CD14-positive monocyte (primary cell): ENCODE measurements at regions not wholly inside any gene's neighbourhood (a gene's known extent, or its start where the extent isn't known, plus 50 kb on each side); places are given as distances from the start of the nearest gene placed in this dataset.

ENCODE experiments used
- DNase-seq, 3 donors: peaks; one replicate each; pipeline ENCODE4 v3.0.0-alpha.2; 2011 to 2022
- H2AFZ ChIP-seq: 2 replicates; pipeline ENCODE4 v1.6.0; 2012; ENCODE audit warnings: mild to moderate bottlenecking, low read depth, low read length, inconsistent platforms; ENCODE audit not compliant: insufficient read depth, poor library complexity, severe bottlenecking
- H3K27ac ChIP-seq, 2 donors: 1 replicate in 1 of 2; 2 replicates in 1 of 2; pipeline ENCODE4 v1.5.1; 2012 to 2013; ENCODE audit warnings: low read length in 2 of 2, control low read depth in 1 of 2, inconsistent platforms in 1 of 2, low read depth in 1 of 2, mild to moderate bottlenecking in 1 of 2
- H3K27me3 ChIP-seq, 2 donors: one replicate each; pipeline versions ENCODE4 v1.6.0 to v1.6.1; 2011 to 2013; ENCODE audit warnings: low read length in 2 of 2; ENCODE audit not compliant: control insufficient read depth in 2 of 2, insufficient read depth in 2 of 2
- H3K36me3 ChIP-seq, 2 donors: replicated peaks in 1 of 2; 1 replicate in 1 of 2; 2 replicates in 1 of 2; pipeline versions ENCODE4 v1.5.1 to v1.6.1; 2012 to 2013; ENCODE audit warnings: low read length in 2 of 2, control low read depth in 1 of 2, inconsistent platforms in 1 of 2, mild to moderate bottlenecking in 1 of 2; ENCODE audit not compliant: insufficient read depth in 2 of 2, control insufficient read depth in 1 of 2
- H3K4me1 ChIP-seq, 2 donors: 1 replicate in 1 of 2; 2 replicates in 1 of 2; pipeline versions ENCODE4 v1.5.1 to v1.6.1; 2012 to 2013; ENCODE audit warnings: low read length in 2 of 2, control low read depth in 1 of 2, inconsistent platforms in 1 of 2, mild to moderate bottlenecking in 1 of 2, moderate library complexity in 1 of 2; ENCODE audit not compliant: insufficient read depth in 2 of 2, control insufficient read depth in 1 of 2
- H3K4me2 ChIP-seq: replicated peaks from 2 replicates; pipeline ENCODE3; 2012; ENCODE audit warnings: low read length, moderate library complexity, mild to moderate bottlenecking; ENCODE audit not compliant: poor library complexity, severe bottlenecking; ENCODE audit errors: extremely low read depth
- H3K4me3 ChIP-seq, 3 experiments: fragments of 200-600 bp in 1 of 3; sonication (generic) in 1 of 3; replicated peaks in 1 of 3; 1 replicate in 2 of 3; 2 replicates in 1 of 3; pipeline ENCODE4 v1.5.1; 2011 to 2013; ENCODE audit warnings: low read length in 3 of 3, mild to moderate bottlenecking in 3 of 3, control low read depth in 2 of 3, low read depth in 2 of 3, inconsistent platforms in 1 of 3, moderate library complexity in 1 of 3
- H3K79me2 ChIP-seq: 2 replicates; pipeline ENCODE4 v1.6.0; 2012; ENCODE audit warnings: mild to moderate bottlenecking, control low read depth, inconsistent platforms, low read length, moderate library complexity; ENCODE audit not compliant: insufficient read depth
- H3K9ac ChIP-seq: 2 replicates; pipeline ENCODE4 v1.6.0; 2017; ENCODE audit warnings: low read length, mild to moderate bottlenecking; ENCODE audit not compliant: insufficient read depth, poor library complexity, severe bottlenecking
- H3K9me3 ChIP-seq, 2 donors: replicated peaks in 1 of 2; 1 replicate in 1 of 2; 2 replicates in 1 of 2; pipeline versions ENCODE4 v1.5.1 to v1.6.1; 2012 to 2013; ENCODE audit warnings: low read length in 2 of 2, control low read depth in 1 of 2; ENCODE audit not compliant: control insufficient read depth in 1 of 2, insufficient read depth in 1 of 2
- H4K20me1 ChIP-seq: 2 replicates; pipeline ENCODE4 v1.6.0; 2012; ENCODE audit warnings: mild to moderate bottlenecking, low read length, control low read depth, moderate library complexity; ENCODE audit not compliant: insufficient read depth
- H3K27ac Mint-ChIP-seq, 7 donors: one replicate each; pipeline ENCODE4 v1.8.0; 2020; ENCODE audit warnings: mild to moderate bottlenecking in 7 of 7, mixed read lengths in 7 of 7, moderate library complexity in 6 of 7, inconsistent platforms in 2 of 7
- H3K27me3 Mint-ChIP-seq, 3 donors: one replicate each; pipeline ENCODE4 v1.8.0; 2021 to 2022; ENCODE audit warnings: low read depth in 3 of 3, mild to moderate bottlenecking in 3 of 3, mixed read lengths in 3 of 3, moderate library complexity in 3 of 3, inconsistent platforms in 1 of 3
- H3K36me3 Mint-ChIP-seq, 2 donors: one replicate each; pipeline ENCODE4 v1.8.0; 2020; ENCODE audit warnings: mixed read lengths in 2 of 2, inconsistent platforms in 1 of 2, mild to moderate bottlenecking in 1 of 2
- H3K4me1 Mint-ChIP-seq: one replicate; pipeline ENCODE4 v1.8.0; 2020; ENCODE audit warnings: mild to moderate bottlenecking, mixed read lengths
- H3K4me3 Mint-ChIP-seq, 2 donors: one replicate each; pipeline ENCODE4 v1.8.0; 2020; ENCODE audit warnings: mild to moderate bottlenecking in 2 of 2, mixed read lengths in 2 of 2, moderate library complexity in 1 of 2
- H3K9me3 Mint-ChIP-seq, 7 donors: one replicate each; pipeline ENCODE4 v1.8.0; 2020 to 2022; ENCODE audit warnings: mixed read lengths in 7 of 7, mild to moderate bottlenecking in 6 of 7, moderate library complexity in 6 of 7, inconsistent platforms in 2 of 7
- WGBS: methylation state at CpG from one replicate; pipeline ENCODE4 v1.1.5; 2013; ENCODE audit warnings: missing lambda C conversion rate; ENCODE audit not compliant: insufficient coverage; 5-methylcytosine and 5-hydroxymethylcytosine counted together
- intact Hi-C, 2 donors: fragments of 100-400 bp; cut with micrococcal nuclease; formaldehyde crosslinking; loops; one replicate each; pipeline versions ENCODE4 v1.15.0 to v1.15.1; 2023
- TF ChIP-seq, protein P1 (sequence below): fragments of 200-600 bp; IDR thresholded peaks from one replicate; pipeline ENCODE4 v1.8.0; 2022; ENCODE audit warnings: antibody characterized with exemption, mild to moderate bottlenecking

DNA sequence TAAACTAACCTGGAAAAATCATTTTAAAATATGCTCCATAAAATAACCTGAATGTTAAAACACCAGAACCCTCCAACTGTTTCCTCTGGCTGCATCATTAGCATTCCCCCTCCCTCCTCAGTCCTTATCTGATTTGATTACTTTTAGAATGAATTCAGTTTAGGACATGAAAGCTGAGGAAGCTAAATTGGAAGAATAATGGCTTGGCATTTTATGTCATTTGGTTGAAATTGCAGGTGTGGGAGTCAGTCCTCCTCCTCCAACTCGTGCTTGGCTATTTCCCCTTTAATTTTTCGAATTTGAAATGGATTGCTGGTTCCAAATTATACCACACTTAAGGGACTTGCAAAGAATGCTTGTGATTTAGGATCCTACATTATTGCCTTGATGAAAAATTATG, 473.0 kb upstream of the STXBP6 start:
- Mint-ChIP-seq H3K4me3 (no peak overlapping the region), H3K27ac (no peak overlapping the region), H3K36me3 (no peaks in the 10 kb centered on the region), H3K4me1 (no peaks in the 10 kb centered on the region), H3K9me3 (peaks cover 0 to 5% (median 0%) of the 10 kb centered on the region in 7 donors), H3K27me3 (peaks cover 0 to 1% (median 0%) of the 10 kb centered on the region in 3 donors)
- H3K9me3 ChIP-seq = no peaks in the 10 kb centered on the region
- no peak overlapping the region for H3K27ac ChIP-seq
- H4K20me1 ChIP-seq = no peaks in the 10 kb centered on the region
- no peaks in the 10 kb centered on the region for H3K79me2 ChIP-seq
- H2AFZ ChIP-seq = no peak overlapping the region
- H3K4me3 ChIP-seq = no peak overlapping the region
- TF ChIP-seq, protein P1, sequence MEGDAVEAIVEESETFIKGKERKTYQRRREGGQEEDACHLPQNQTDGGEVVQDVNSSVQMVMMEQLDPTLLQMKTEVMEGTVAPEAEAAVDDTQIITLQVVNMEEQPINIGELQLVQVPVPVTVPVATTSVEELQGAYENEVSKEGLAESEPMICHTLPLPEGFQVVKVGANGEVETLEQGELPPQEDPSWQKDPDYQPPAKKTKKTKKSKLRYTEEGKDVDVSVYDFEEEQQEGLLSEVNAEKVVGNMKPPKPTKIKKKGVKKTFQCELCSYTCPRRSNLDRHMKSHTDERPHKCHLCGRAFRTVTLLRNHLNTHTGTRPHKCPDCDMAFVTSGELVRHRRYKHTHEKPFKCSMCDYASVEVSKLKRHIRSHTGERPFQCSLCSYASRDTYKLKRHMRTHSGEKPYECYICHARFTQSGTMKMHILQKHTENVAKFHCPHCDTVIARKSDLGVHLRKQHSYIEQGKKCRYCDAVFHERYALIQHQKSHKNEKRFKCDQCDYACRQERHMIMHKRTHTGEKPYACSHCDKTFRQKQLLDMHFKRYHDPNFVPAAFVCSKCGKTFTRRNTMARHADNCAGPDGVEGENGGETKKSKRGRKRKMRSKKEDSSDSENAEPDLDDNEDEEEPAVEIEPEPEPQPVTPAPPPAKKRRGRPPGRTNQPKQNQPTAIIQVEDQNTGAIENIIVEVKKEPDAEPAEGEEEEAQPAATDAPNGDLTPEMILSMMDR = no peak
- H3K9ac ChIP-seq = no peak overlapping the region
- no peaks in the 10 kb centered on the region for H3K36me3 ChIP-seq
- no peak overlapping the region for H3K4me2 ChIP-seq
- 83% methylated on average over 2 of the region's 2 CpGs for WGBS
- DNase-seq = no peak
- H3K27me3 ChIP-seq = no peaks in the 10 kb centered on the region
- intact Hi-C loops = no loop called here
- H3K4me1 ChIP-seq = no peaks in the 10 kb centered on the region

DNA sequence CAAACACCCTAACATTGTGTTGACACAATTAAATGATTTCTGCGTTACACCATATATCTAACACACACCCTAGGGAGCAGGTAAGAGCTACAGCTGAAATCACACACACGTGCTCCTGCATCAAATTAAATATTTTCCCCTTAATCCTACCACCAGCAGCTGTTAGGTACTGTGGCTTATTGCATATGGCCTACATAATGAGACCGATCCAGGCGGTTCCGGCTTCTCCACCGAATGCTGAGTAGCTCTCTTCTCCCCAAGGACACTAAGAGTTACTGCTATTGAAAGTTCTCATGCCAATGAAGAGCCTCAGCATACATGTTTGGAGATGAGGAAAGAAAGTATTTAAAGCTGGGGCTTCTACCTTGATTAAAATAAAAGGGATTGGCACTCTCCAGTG, 472.2 kb upstream of the STXBP6 start:
- no peak for DNase-seq
- H4K20me1 ChIP-seq = no peaks in the 10 kb centered on the region
- no peak overlapping the region for H3K9ac ChIP-seq
- H3K4me3 ChIP-seq = no peak overlapping the region
- Mint-ChIP-seq H3K9me3 (peaks cover 0 to 3% (median 0%) of the 10 kb centered on the region in 7 donors), H3K27me3 (peaks cover 0 to 1% (median 0%) of the 10 kb centered on the region in 3 donors), H3K36me3 (no peaks in the 10 kb centered on the region), H3K27ac (no peak overlapping the region), H3K4me1 (no peaks in the 10 kb centered on the region), H3K4me3 (no peak overlapping the region)
- H3K36me3 ChIP-seq = no peaks in the 10 kb centered on the region
- H3K4me2 ChIP-seq = no peak overlapping the region
- no peak overlapping the region for H3K27ac ChIP-seq
- no peaks in the 10 kb centered on the region for H3K4me1 ChIP-seq
- no peaks in the 10 kb centered on the region for H3K79me2 ChIP-seq
- intact Hi-C loops = no loop called here
- no peaks in the 10 kb centered on the region for H3K9me3 ChIP-seq
- TF ChIP-seq, protein P1 = no peak
- WGBS = 67% methylated on average over 2 of the region's 6 CpGs
- H3K27me3 ChIP-seq = no peaks in the 10 kb centered on the region
- no peak overlapping the region for H2AFZ ChIP-seq
